SK-N-SH (cell line): ENCODE measurements at regions not wholly inside any gene's neighbourhood (a gene's known extent, or its start where the extent isn't known, plus 50 kb on each side); places are given as distances from the start of the nearest gene placed in this dataset.
"Not testable (repeated sequence)": the region's sequence is repeated elsewhere in the genome, so short reads cannot be mapped to it uniquely, and the experiment has no call there.

Experiments
- CTCF ChIA-PET: fragments of 300-600, 350-600 bp; formaldehyde crosslinking; extraction: SDS; loops from one replicate; lab custom pipeline; 2021; lab: Yijun Ruan, JAX
- POLR2A ChIA-PET: fragments of 350-600 bp; sonication (Branson Sonifier 250); formaldehyde crosslinking; extraction: SDS; loops from one replicate; lab custom pipeline; 2020; ENCODE audit warnings: antibody characterized with exemption, inconsistent platforms; lab: Yijun Ruan, JAX
- DNase-seq: peaks from one replicate; pipeline ENCODE4 v3.0.0; 2012
- H2AFZ ChIP-seq: fragments of 200-600 bp; sonication (generic); 2 replicates; pipeline ENCODE4 v1.8.1; 2016; ENCODE audit warnings: antibody characterized with exemption, mild to moderate bottlenecking, low read depth
- H3F3A ChIP-seq: fragments of 200-600 bp; sonication (generic); replicated peaks from 2 replicates; pipeline ENCODE3; 2016; ENCODE audit warnings: antibody characterized with exemption, mild to moderate bottlenecking; ENCODE audit not compliant: insufficient read depth
- H3K27ac ChIP-seq, 2 experiments: fragments of 200-500 bp in 1 of 2; fragments of 200-600 bp in 1 of 2; sonication (Bioruptor generic) in 1 of 2; sonication (generic), shearing (Covaris generic) in 1 of 2; 2 replicates each; pipeline versions ENCODE4 v1.5.1 to v1.6.1; 2014 to 2016; ENCODE audit warnings: low read depth in 2 of 2, inconsistent platforms in 1 of 2, low read length in 1 of 2, mild to moderate bottlenecking in 1 of 2, mixed read lengths in 1 of 2
- H3K27me3 ChIP-seq: fragments of 200-600 bp; sonication (generic), shearing (Covaris generic); 2 replicates; pipeline ENCODE4 v1.6.1; 2016; ENCODE audit warnings: mixed run types; ENCODE audit not compliant: insufficient read depth
- H3K36me3 ChIP-seq, 2 experiments: fragments of 200-500 bp in 1 of 2; fragments of 200-600 bp in 1 of 2; sonication (Bioruptor generic) in 1 of 2; sonication (generic) in 1 of 2; replicated peaks in 1 of 2; 2 replicates each; pipeline versions ENCODE3 to v1.5.1; 2014 to 2016; ENCODE audit warnings: low read length in 1 of 2, mild to moderate bottlenecking in 1 of 2; ENCODE audit not compliant: insufficient read depth in 2 of 2, control insufficient read depth in 1 of 2
- H3K4me1 ChIP-seq, 2 experiments: fragments of 200-500 bp in 1 of 2; fragments of 200-600 bp in 1 of 2; sonication (Bioruptor generic) in 1 of 2; sonication (generic), shearing (Covaris generic) in 1 of 2; 2 replicates each; pipeline versions ENCODE4 v1.5.1 to v1.6.1; 2014 to 2016; ENCODE audit warnings: low read depth in 1 of 2, low read length in 1 of 2, mixed run types in 1 of 2; ENCODE audit not compliant: insufficient read depth in 2 of 2, control insufficient read depth in 1 of 2
- H3K4me2 ChIP-seq: fragments of 200-600 bp; sonication (generic), shearing (Covaris generic); 2 replicates; pipeline ENCODE4 v1.6.1; 2017; ENCODE audit warnings: mixed run types
- H3K4me3 ChIP-seq, 2 experiments: fragments of 200-500 bp in 1 of 2; fragments of 200-600 bp in 1 of 2; sonication (Bioruptor generic) in 1 of 2; sonication (generic), shearing (Covaris generic) in 1 of 2; 2 replicates each; pipeline versions ENCODE4 v1.5.1 to v1.8.1; 2014 to 2016; ENCODE audit warnings: low read depth in 2 of 2, inconsistent platforms in 1 of 2, low read length in 1 of 2, mild to moderate bottlenecking in 1 of 2, mixed read lengths in 1 of 2, moderate library complexity in 1 of 2
- H3K79me2 ChIP-seq: fragments of 200-600 bp; sonication (generic); 2 replicates; pipeline ENCODE4 v1.8.1; 2017; ENCODE audit warnings: mild to moderate bottlenecking; ENCODE audit not compliant: insufficient read depth
- H3K9ac ChIP-seq: fragments of 200-600 bp; sonication (generic); 2 replicates; pipeline ENCODE4 v1.6.1; 2017; ENCODE audit warnings: mixed run types
- H3K9me2 ChIP-seq: fragments of 200-600 bp; sonication (generic); 2 replicates; pipeline ENCODE4 v1.6.1; 2017; ENCODE audit warnings: mixed run types
- H3K9me3 ChIP-seq: fragments of 200-600 bp; sonication (generic); 2 replicates; pipeline ENCODE4 v1.6.1; 2017; ENCODE audit warnings: mixed run types, mild to moderate bottlenecking, moderate library complexity
- H4K20me1 ChIP-seq: fragments of 200-600 bp; sonication (generic); 2 replicates; pipeline ENCODE4 v1.6.1; 2017; ENCODE audit warnings: mild to moderate bottlenecking, mixed run types; ENCODE audit not compliant: insufficient read depth
- EZH2phosphoT487 ChIP-seq: fragments of 200-600 bp; sonication (generic); IDR thresholded peaks from 2 replicates; pipeline ENCODE4 v1.6.1; 2017; ENCODE audit warnings: low read depth, mixed run types, mild to moderate bottlenecking, antibody characterized with exemption, moderate library complexity, borderline replicate concordance
- FOSL2 ChIP-seq: IDR thresholded peaks from 2 replicates; pipeline ENCODE4 v1.4.0; 2012; ENCODE audit warnings: low read depth, mild to moderate bottlenecking, moderate library complexity, borderline replicate concordance
- FOXJ3 ChIP-seq: sonication (generic); formaldehyde crosslinking; IDR thresholded peaks from 2 replicates; pipeline ENCODE4 v1.5.1; 2020; ENCODE audit warnings: mild to moderate bottlenecking, missing genetic modification reagents
- FOXM1 ChIP-seq: IDR thresholded peaks from 2 replicates; pipeline ENCODE4 v1.4.0; 2012; ENCODE audit warnings: low read depth, mild to moderate bottlenecking
- RAD21 ChIP-seq: IDR thresholded peaks from 2 replicates; pipeline ENCODE4 v1.6.1; 2012; ENCODE audit warnings: mild to moderate bottlenecking, low read length
- SIN3A ChIP-seq: IDR thresholded peaks from 2 replicates; pipeline ENCODE4 v1.6.1; 2012; ENCODE audit warnings: low read depth, mild to moderate bottlenecking, low read length, moderate library complexity, borderline replicate concordance
- YY1 ChIP-seq: IDR thresholded peaks from 2 replicates; pipeline ENCODE4 v1.4.0; 2012; ENCODE audit warnings: low read depth, mild to moderate bottlenecking
- WGBS: methylation state at CpG from one replicate; pipeline ENCODE4 v1.1.6; 2017; ENCODE audit warnings: low lambda C conversion rate; 5-methylcytosine and 5-hydroxymethylcytosine counted together

DNA sequence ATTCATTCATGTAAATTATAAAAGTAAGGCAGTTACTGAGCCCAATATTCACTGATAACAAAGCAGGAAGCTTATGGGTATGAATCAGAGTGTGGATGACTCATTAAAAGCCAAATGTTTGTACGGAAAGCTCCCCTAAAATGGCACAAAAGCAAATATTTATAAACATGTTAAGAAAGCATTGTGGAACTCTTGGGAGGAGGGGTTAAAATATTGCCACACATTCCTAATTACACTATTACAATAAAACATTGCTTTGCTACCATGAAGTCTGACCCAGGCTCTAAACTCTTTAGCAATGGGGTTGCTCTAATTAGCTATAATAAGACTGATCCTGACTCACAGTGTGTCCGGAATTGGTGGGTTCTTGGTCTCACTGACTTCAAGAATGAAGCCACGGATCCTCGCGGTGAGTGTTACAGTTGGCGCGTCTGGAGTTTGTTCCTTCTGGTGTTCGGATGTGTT lies 110.9 kb downstream of the NAB1 start (continued):
- no peak for TF ChIP-seq EZH2phosphoT487

DNA sequence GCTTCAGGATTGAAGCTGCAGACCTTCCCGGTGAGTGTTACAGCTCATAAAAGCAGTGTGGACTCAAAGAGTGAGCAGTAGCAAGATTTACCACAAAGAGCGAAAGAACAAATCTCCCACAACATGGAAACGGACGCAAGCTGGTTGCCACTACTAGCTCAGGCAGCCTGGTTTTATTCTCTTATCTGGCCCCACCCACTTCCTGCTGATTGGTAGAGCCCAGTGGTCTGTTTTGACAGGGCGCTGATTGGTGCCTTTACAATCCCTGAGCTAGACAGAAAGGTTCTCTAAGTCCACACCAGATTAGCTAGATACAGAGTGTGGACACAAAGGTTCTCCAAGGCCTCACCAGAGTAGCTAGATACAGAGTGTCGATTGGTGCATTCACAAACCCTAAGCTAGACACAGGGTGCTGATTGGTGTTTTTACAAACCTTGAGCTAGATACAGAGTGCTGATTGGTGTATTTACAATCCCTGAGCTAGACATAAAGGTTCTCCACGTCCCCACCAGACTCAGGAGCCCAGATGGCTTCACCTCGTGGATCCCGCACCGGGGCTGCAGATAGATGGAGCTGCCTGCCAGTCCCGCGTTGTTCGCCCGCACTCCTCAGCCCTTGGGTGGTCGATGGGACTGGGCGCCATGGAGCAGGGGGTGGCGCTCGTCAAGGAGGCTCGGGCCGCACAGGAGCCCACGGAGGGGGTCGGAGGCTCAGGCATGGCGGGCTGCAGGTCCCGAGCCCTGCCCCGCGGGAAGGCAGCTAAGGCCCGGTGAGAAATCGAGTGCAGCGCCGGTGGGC lies 111.7 kb downstream of the NAB1 start:
- POLR2A ChIA-PET = not testable (repeated sequence)

GRCh38 chr2:190761216-190761615 lies 112.3 kb downstream of the NAB1 start:
- WGBS = 66% methylated on average over 8 of the region's 28 CpGs
- DNase-seq, H3K9ac ChIP-seq, H3K9me2 ChIP-seq, H3F3A ChIP-seq, H4K20me1 ChIP-seq, H3K27ac ChIP-seq, H3K4me3 ChIP-seq, POLR2A ChIA-PET, H3K36me3 ChIP-seq, H3K27me3 ChIP-seq, H3K4me2 ChIP-seq, H3K79me2 ChIP-seq, H3K9me3 ChIP-seq, H3K4me1 ChIP-seq, CTCF ChIA-PET, H2AFZ ChIP-seq: not testable (repeated sequence)

More for the DNA sequence above, 111.7 kb downstream of the NAB1 start:
- DNase-seq, H3K9me3 ChIP-seq, H3K27me3 ChIP-seq, H3K36me3 ChIP-seq, H3K79me2 ChIP-seq, H4K20me1 ChIP-seq, H3K27ac ChIP-seq, H2AFZ ChIP-seq, H3K4me2 ChIP-seq, H3K9me2 ChIP-seq, H3F3A ChIP-seq, H3K4me3 ChIP-seq, H3K9ac ChIP-seq, H3K4me1 ChIP-seq: not testable (repeated sequence)
- CTCF ChIA-PET = interaction anchor here (0.8 kb wide), 1 partner anchor 142 kb away, joined by 3 read pairs; no protein-coding TSS in a partner anchor
- 54% methylated on average over 22 of the region's 30 CpGs for WGBS

GRCh38 chr2:190762566-190762965 lies 113.7 kb downstream of the NAB1 start:
- H3K27ac ChIP-seq = no peak overlapping the region
- H3K9ac ChIP-seq = no peak overlapping the region
- no peak for TF ChIP-seq FOXJ3 (CRISPR knock-in tag)
- no peak for TF ChIP-seq SIN3A
- no peak for TF ChIP-seq FOXM1
- TF ChIP-seq RAD21 = no peak
- TF ChIP-seq EZH2phosphoT487 = no peak
- TF ChIP-seq FOSL2 = no peak
- TF ChIP-seq YY1 = no peak
- TF ChIP-seq, all 33 proteins: peak for 0
- 69% methylated on average over 1 of the region's 1 CpG for WGBS
- no peaks in the 10 kb centered on the region for H3K9me3 ChIP-seq
- ChIA-PET POLR2A (no interaction called here), CTCF (no interaction called here)
- no peaks in the 10 kb centered on the region for H3K36me3 ChIP-seq
- no peaks in the 10 kb centered on the region for H3K27me3 ChIP-seq
- H3K4me3 ChIP-seq = no peak overlapping the region
- DNase-seq = no peak
- no peaks in the 10 kb centered on the region for H3K9me2 ChIP-seq
- no peak overlapping the region for H2AFZ ChIP-seq
- no peaks in the 10 kb centered on the region for H4K20me1 ChIP-seq
- no peak overlapping the region for H3K4me2 ChIP-seq
- H3K79me2 ChIP-seq = no peaks in the 10 kb centered on the region
- peaks cover 0 to 2% of the 10 kb centered on the region in 2 experiments; a peak in 1 of 4 replicates for H3K4me1 ChIP-seq
- peaks cover 5% of the 10 kb centered on the region for H3F3A ChIP-seq
